WERI-Rb-1 (cell line): ENCODE measurements at regions not wholly inside any gene's neighbourhood (a gene's known extent, or its start where the extent isn't known, plus 50 kb on each side); places are given as distances from the start of the nearest gene placed in this dataset.
"Not testable (repeated sequence)": the region's sequence is repeated elsewhere in the genome, so short reads cannot be mapped to it uniquely, and the experiment has no call there.

Experiments used
- DNase-seq: peaks from one replicate; pipeline ENCODE4 v3.0.0-alpha.2; 2020
- H3K27ac ChIP-seq: fragments of 250-450 bp; sonication (Bioruptor Pico); 2 replicates; pipeline ENCODE4 v1.5.1; 2020; ENCODE audit warnings: mild to moderate bottlenecking, moderate library complexity
- H3K27me3 ChIP-seq: fragments of 250-450 bp; sonication (Bioruptor Pico); 2 replicates; pipeline ENCODE4 v1.5.1; 2021; ENCODE audit warnings: mild to moderate bottlenecking, low read depth, moderate library complexity; ENCODE audit not compliant: insufficient read depth, severe bottlenecking
- H3K36me3 ChIP-seq: fragments of 250-450 bp; sonication (Bioruptor Pico); 2 replicates; pipeline ENCODE4 v1.5.1; 2020; ENCODE audit warnings: mild to moderate bottlenecking, moderate library complexity
- H3K4me3 ChIP-seq: 2 replicates; pipeline ENCODE4 v1.5.1; 2011; ENCODE audit warnings: low read depth, mild to moderate bottlenecking, control low read depth, low read length
- H3K9me3 ChIP-seq: fragments of 250-450 bp; sonication (Bioruptor Pico); 2 replicates; pipeline ENCODE4 v1.5.1; 2021; ENCODE audit warnings: mild to moderate bottlenecking, moderate library complexity; ENCODE audit not compliant: severe bottlenecking
- TF ChIP-seq, protein P1 (sequence below): IDR thresholded peaks from 2 replicates; pipeline ENCODE4 v1.5.1; 2011; ENCODE audit warnings: low read depth, mild to moderate bottlenecking, control low read depth, inconsistent platforms, low read length

GRCh38 chr13:70523622-70524021, 415.4 kb upstream of the KLHL1 start:
- TF ChIP-seq, protein P1, sequence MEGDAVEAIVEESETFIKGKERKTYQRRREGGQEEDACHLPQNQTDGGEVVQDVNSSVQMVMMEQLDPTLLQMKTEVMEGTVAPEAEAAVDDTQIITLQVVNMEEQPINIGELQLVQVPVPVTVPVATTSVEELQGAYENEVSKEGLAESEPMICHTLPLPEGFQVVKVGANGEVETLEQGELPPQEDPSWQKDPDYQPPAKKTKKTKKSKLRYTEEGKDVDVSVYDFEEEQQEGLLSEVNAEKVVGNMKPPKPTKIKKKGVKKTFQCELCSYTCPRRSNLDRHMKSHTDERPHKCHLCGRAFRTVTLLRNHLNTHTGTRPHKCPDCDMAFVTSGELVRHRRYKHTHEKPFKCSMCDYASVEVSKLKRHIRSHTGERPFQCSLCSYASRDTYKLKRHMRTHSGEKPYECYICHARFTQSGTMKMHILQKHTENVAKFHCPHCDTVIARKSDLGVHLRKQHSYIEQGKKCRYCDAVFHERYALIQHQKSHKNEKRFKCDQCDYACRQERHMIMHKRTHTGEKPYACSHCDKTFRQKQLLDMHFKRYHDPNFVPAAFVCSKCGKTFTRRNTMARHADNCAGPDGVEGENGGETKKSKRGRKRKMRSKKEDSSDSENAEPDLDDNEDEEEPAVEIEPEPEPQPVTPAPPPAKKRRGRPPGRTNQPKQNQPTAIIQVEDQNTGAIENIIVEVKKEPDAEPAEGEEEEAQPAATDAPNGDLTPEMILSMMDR, result no peak
- no peak for DNase-seq
- H3K9me3 ChIP-seq, result no peaks in the 10 kb centered on the region
- H3K27me3 ChIP-seq, result no peaks in the 10 kb centered on the region
- no peak overlapping the region for H3K27ac ChIP-seq
- H3K36me3 ChIP-seq, result no peaks in the 10 kb centered on the region
- no peak overlapping the region for H3K4me3 ChIP-seq

DNA sequence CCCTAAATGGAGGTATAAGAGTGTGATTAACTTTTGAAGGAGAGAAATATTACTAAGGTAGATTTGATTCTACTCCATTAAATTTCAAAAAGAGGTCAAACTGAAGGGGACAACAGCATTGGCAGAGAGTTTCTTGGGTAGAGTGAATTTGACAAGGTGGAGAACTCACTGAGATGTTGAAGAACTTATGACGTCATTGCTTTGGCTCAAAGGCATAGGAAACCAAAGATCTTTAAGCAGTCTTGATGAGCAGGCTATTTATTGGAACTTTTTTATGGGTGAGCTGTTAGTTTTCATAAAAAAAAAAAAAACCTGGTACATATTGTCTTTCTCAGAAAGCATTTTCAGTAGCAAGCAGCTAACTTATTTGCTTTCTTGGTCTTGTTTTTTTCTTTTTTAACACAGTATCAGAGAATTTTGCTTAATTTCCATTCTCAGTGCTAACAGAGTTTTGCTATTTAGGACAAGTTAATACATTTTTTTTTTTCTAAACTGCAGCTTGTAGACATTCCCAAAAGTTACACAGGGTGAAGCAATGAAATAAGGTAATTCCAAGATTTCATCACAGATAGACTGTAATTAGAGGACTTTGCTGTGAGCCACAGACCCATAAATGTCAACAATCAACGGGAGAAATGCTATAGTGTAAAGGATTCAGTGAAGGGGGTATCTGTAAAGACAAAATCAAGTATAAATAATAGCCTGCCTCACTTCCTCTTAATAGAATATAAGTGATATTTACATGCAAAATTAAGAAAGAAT, 412.2 kb upstream of the KLHL1 start:
- Histone ChIP-seq H3K27me3 (no peaks in the 10 kb centered on the region), H3K27ac (no peak overlapping the region), H3K4me3 (no peak overlapping the region), H3K36me3 (no peaks in the 10 kb centered on the region), H3K9me3 (no peaks in the 10 kb centered on the region)
- TF ChIP-seq, protein P1, result no peak
- DNase-seq, result no peak

DNA sequence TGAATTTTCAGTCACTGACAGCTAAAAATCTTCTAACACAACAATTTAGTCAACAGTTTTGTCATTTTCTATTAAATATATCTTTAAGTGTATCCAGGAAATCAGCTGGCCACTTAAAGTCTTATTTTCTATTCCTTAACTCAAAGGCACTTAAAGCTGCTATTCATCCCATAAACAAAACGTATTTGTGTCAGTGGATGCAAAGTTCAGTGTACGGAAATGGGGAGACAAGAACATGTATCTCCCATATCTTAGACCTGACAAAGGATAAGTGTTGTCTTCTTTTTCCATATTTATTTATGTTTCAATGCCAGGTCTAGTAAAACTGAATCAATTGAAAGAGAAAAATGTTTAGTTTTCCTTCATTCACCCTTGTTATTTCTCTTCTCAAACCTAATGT, 409.8 kb upstream of the KLHL1 start:
- DNase-seq, result no peak
- no peak overlapping the region for H3K4me3 ChIP-seq
- no peaks in the 10 kb centered on the region for H3K27me3 ChIP-seq
- no peaks in the 10 kb centered on the region for H3K36me3 ChIP-seq
- no peaks in the 10 kb centered on the region for H3K9me3 ChIP-seq
- TF ChIP-seq, protein P1, result no peak
- no peak overlapping the region for H3K27ac ChIP-seq

DNA sequence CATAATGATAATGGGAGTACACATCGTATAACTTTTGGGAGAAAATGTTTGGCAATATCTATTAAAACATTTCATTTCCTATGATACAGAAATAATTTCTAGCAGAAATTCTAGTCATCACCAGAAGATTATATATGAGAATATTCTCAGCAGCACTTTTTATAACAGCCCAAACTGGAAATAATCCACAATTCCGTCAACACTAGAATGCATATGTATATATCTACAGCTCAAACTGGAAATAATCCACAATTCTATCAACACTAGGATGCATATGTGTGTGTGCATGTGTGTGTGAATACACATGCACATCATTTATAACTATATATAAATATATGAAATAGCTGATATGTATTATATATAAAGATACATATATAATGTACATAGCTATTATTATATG, 408.0 kb upstream of the KLHL1 start:
- TF ChIP-seq, protein P1, result no peak
- no peaks in the 10 kb centered on the region for H3K36me3 ChIP-seq
- H3K27me3 ChIP-seq, result no peaks in the 10 kb centered on the region
- no peak overlapping the region for H3K4me3 ChIP-seq
- no peaks in the 10 kb centered on the region for H3K9me3 ChIP-seq
- no peak for DNase-seq
- H3K27ac ChIP-seq, result no peak overlapping the region

GRCh38 chr13:70511861-70512417, 403.7 kb upstream of the KLHL1 start:
- H3K27me3 ChIP-seq, DNase-seq, H3K9me3 ChIP-seq, H3K36me3 ChIP-seq, H3K27ac ChIP-seq, H3K4me3 ChIP-seq: not testable (repeated sequence)

DNA sequence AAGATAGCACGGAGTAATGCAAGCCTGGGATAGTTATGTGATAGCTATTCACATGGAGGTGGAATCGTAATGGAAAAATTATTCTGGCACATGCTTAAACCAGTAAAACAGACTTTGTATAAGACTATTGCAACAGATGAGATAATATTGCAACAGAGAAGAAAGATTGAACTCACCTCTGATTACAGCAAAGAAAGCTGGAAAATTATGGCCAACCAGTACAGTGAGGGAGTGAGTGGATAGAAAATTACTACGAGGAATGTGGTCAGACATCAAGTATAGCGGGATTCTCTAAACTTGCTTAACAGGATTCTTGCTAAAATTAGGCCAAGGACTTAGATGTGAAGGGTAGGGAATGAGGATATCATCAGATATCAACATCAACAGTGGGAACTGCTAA, 397.6 kb upstream of the KLHL1 start:
- Histone ChIP-seq H3K9me3 (no peaks in the 10 kb centered on the region), H3K27me3 (no peaks in the 10 kb centered on the region), H3K36me3 (no peaks in the 10 kb centered on the region), H3K4me3 (no peak overlapping the region), H3K27ac (no peak overlapping the region)
- TF ChIP-seq, protein P1, result no peak
- DNase-seq, result no peak
